ENCODE measurements at regions not wholly inside any gene's neighbourhood (a gene's known extent, or its start where the extent isn't known, plus 50 kb on each side); places are given as distances from the start of the nearest gene placed in this dataset.

- Histone ChIP-seq H4K8ac (replicated peaks; ENCODE audit: insufficient read length, low read depth, low read length) (no peak overlapping the region), H2AFZ (ENCODE audit: low read length) (no peak overlapping the region), H3K79me1 (ENCODE audit: insufficient read depth, low read depth, low read length, poor library complexity, severe bottlenecking) (no peaks in the 10 kb centered on the region), H3K4me2 (ENCODE audit: insufficient read depth, insufficient read length, low read length) (no peak overlapping the region), H2BK120ac (ENCODE audit: low read depth, low read length, poor library complexity, severe bottlenecking) (no peak overlapping the region), H3T11ph (ENCODE audit: low read length) (no peak overlapping the region), H2AK5ac (ENCODE audit: insufficient read length, low read length) (no peak overlapping the region), H3K18ac (ENCODE audit: insufficient read length, low read depth, low read length) (no peak overlapping the region), H3K23me2 (ENCODE audit: insufficient read length, low read depth, low read length, poor library complexity, severe bottlenecking) (no peaks in the 10 kb centered on the region), H3K14ac (ENCODE audit: insufficient read depth, low read length) (no peak overlapping the region), H4K91ac (ENCODE audit: insufficient read length, low read depth, low read length) (no peak overlapping the region), H4K20me1 (ENCODE audit: control insufficient read depth, insufficient read depth, insufficient read length) (no peaks in the 10 kb centered on the region), H3K4ac (ENCODE audit: low read depth, low read length) (no peak overlapping the region), H3K27me3 (ENCODE audit: insufficient read depth, low read length) (no peaks in the 10 kb centered on the region), H2BK20ac (ENCODE audit: low read depth, low read length, poor library complexity, severe bottlenecking) (no peak overlapping the region), H3K4me1 (ENCODE audit: insufficient read depth, low read length) (no peaks in the 10 kb centered on the region), H2BK5ac (ENCODE audit: insufficient read length, low read length) (no peak overlapping the region), H2BK12ac (ENCODE audit: insufficient read length, low read depth, low read length) (no peak overlapping the region), H3K56ac (ENCODE audit: insufficient read length, low read depth, low read length) (no peak overlapping the region), H4K5ac (ENCODE audit: insufficient read length, low read depth, low read length) (no peak overlapping the region), H3K23ac (ENCODE audit: insufficient read length, low read depth, low read length) (no peak overlapping the region), H2BK15ac (ENCODE audit: low read depth, low read length) (no peak overlapping the region), H3K79me2 (ENCODE audit: insufficient read depth, low read length) (no peaks in the 10 kb centered on the region), H3K27ac (ENCODE audit: insufficient read length, low read depth, low read length) (no peak overlapping the region), H3K9ac (ENCODE audit: extremely low read depth, insufficient read length, low read length) (no peak overlapping the region), H3K9me3 (ENCODE audit: control insufficient read depth, low read depth, low read length) (no peaks in the 10 kb centered on the region)
- no peak overlapping the region for H3K27ac Mint-ChIP-seq
- H3K4me3 Mint-ChIP-seq: no peak overlapping the region
- no CpG with 5 or more reads among the region's 2 CpGs for WGBS (ENCODE audit: extremely low coverage, insufficient read length, low lambda C conversion rate)
- H3K27me3 Mint-ChIP-seq (ENCODE audit: low read depth): peaks cover 9% of the 10 kb centered on the region
- TF ChIP-seq, protein P1, sequence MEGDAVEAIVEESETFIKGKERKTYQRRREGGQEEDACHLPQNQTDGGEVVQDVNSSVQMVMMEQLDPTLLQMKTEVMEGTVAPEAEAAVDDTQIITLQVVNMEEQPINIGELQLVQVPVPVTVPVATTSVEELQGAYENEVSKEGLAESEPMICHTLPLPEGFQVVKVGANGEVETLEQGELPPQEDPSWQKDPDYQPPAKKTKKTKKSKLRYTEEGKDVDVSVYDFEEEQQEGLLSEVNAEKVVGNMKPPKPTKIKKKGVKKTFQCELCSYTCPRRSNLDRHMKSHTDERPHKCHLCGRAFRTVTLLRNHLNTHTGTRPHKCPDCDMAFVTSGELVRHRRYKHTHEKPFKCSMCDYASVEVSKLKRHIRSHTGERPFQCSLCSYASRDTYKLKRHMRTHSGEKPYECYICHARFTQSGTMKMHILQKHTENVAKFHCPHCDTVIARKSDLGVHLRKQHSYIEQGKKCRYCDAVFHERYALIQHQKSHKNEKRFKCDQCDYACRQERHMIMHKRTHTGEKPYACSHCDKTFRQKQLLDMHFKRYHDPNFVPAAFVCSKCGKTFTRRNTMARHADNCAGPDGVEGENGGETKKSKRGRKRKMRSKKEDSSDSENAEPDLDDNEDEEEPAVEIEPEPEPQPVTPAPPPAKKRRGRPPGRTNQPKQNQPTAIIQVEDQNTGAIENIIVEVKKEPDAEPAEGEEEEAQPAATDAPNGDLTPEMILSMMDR (conservative IDR thresholded peaks at IDR 0.05): no peak
- H3K36me3 Mint-ChIP-seq (ENCODE audit: insufficient read depth in 1 of 3, low read depth in 3 of 3): peaks cover 4 to 10% (median 10%) of the 10 kb centered on the region in 3 experiments; a peak in 5 of 7 replicates
- H3K4me1 Mint-ChIP-seq: peaks cover 6 to 9% of the 10 kb centered on the region in 2 experiments
- peaks cover 16 to 19% of the 10 kb centered on the region in 2 experiments for H3K9me3 Mint-ChIP-seq
- DNase-seq: no peak
These were observed 142.9 kb upstream of the SH3BP4 start for GRCh38 chr2:234808907-234809306.
